Activated naive CD8-positive, alpha-beta T cell (primary cell): ENCODE measurements at regions not wholly inside any gene's neighbourhood (a gene's known extent, or its start where the extent isn't known, plus 50 kb on each side); places are given as distances from the start of the nearest gene placed in this dataset.

Experiments
- H3K27ac Mint-ChIP-seq: one replicate; pipeline ENCODE4 v1.8.0; 2021; ENCODE audit warnings: mixed read lengths
- H3K27me3 Mint-ChIP-seq: one replicate; pipeline ENCODE4 v1.8.0; 2021; ENCODE audit warnings: mixed read lengths
- H3K36me3 Mint-ChIP-seq: one replicate; pipeline ENCODE4 v1.8.0; 2021; ENCODE audit warnings: mixed read lengths
- H3K4me1 Mint-ChIP-seq: one replicate; pipeline ENCODE4 v1.8.0; 2021; ENCODE audit warnings: low read depth, mixed read lengths
- H3K4me3 Mint-ChIP-seq: one replicate; pipeline ENCODE4 v1.8.0; 2021; ENCODE audit warnings: mild to moderate bottlenecking, mixed read lengths
- H3K9me3 Mint-ChIP-seq: one replicate; pipeline ENCODE4 v1.8.0; 2021; ENCODE audit warnings: low read depth, mixed read lengths

GRCh38 chr2:189391201-189391600 lies 50.1 kb upstream of the WDR75 start:
- H3K36me3 Mint-ChIP-seq = no peaks in the 10 kb centered on the region
- no peak overlapping the region for H3K4me3 Mint-ChIP-seq
- H3K4me1 Mint-ChIP-seq = peaks cover 7% of the 10 kb centered on the region
- H3K27ac Mint-ChIP-seq = no peak overlapping the region
- H3K9me3 Mint-ChIP-seq = peaks cover 7% of the 10 kb centered on the region
- no peaks in the 10 kb centered on the region for H3K27me3 Mint-ChIP-seq
